MG63 (cell line): ENCODE measurements at regions not wholly inside any gene's neighbourhood (a gene's known extent, or its start where the extent isn't known, plus 50 kb on each side); places are given as distances from the start of the nearest gene placed in this dataset.

ENCODE experiments used
- DNase-seq: peaks from one replicate; pipeline ENCODE4 v3.0.0-alpha.2; 2020
- H3K27me3 ChIP-seq: fragments of 250-450 bp; sonication (Bioruptor Pico); 2 replicates; pipeline ENCODE4 v1.5.1; 2020; ENCODE audit warnings: mild to moderate bottlenecking, moderate library complexity
- H3K36me3 ChIP-seq: fragments of 250-450 bp; sonication (Bioruptor Pico); 2 replicates; pipeline ENCODE4 v1.5.1; 2020; ENCODE audit warnings: mild to moderate bottlenecking, moderate library complexity
- H3K4me3 ChIP-seq: fragments of 250-450 bp; sonication (Bioruptor Pico); 2 replicates; pipeline ENCODE4 v1.5.1; 2020; ENCODE audit warnings: mild to moderate bottlenecking, moderate library complexity
- H3K9me3 ChIP-seq: fragments of 250-450 bp; sonication (Bioruptor Pico); 2 replicates; pipeline ENCODE4 v1.5.1; 2020; ENCODE audit warnings: mild to moderate bottlenecking, moderate library complexity

GRCh38 chr12:85698937-85699336 is 137.3 kb downstream of the RASSF9 start:
- Histone ChIP-seq H3K9me3 (no peaks in the 10 kb centered on the region), H3K36me3 (no peaks in the 10 kb centered on the region), H3K27me3 (no peaks in the 10 kb centered on the region), H3K4me3 (no peak overlapping the region)
- no peak for DNase-seq

GRCh38 chr12:85708775-85709174 is 127.4 kb downstream of the RASSF9 start:
- H3K4me3 ChIP-seq, result no peak overlapping the region
- no peak for DNase-seq
- H3K36me3 ChIP-seq, result no peaks in the 10 kb centered on the region
- H3K27me3 ChIP-seq, result no peaks in the 10 kb centered on the region
- no peaks in the 10 kb centered on the region for H3K9me3 ChIP-seq

- H3K36me3 ChIP-seq, result no peaks in the 10 kb centered on the region
- no peaks in the 10 kb centered on the region for H3K9me3 ChIP-seq
- no peak for DNase-seq
- no peak overlapping the region for H3K4me3 ChIP-seq
- no peaks in the 10 kb centered on the region for H3K27me3 ChIP-seq
Observed at GRCh38 chr12:85711735-85712390, 124.3 kb downstream of the RASSF9 start.

- no peak overlapping the region for H3K4me3 ChIP-seq
- H3K36me3 ChIP-seq, result no peaks in the 10 kb centered on the region
- no peaks in the 10 kb centered on the region for H3K27me3 ChIP-seq
- no peaks in the 10 kb centered on the region for H3K9me3 ChIP-seq
- no peak for DNase-seq
Observed at GRCh38 chr12:85713373-85713772, 122.8 kb downstream of the RASSF9 start.

- Histone ChIP-seq H3K36me3 (no peaks in the 10 kb centered on the region), H3K27me3 (no peaks in the 10 kb centered on the region), H3K9me3 (no peaks in the 10 kb centered on the region), H3K4me3 (no peak overlapping the region)
- no peak for DNase-seq
Observed at GRCh38 chr12:85714425-85714824, 121.8 kb downstream of the RASSF9 start.

- H3K4me3 ChIP-seq, result no peak overlapping the region
- H3K9me3 ChIP-seq, result no peaks in the 10 kb centered on the region
- H3K27me3 ChIP-seq, result no peaks in the 10 kb centered on the region
- no peak for DNase-seq
- no peaks in the 10 kb centered on the region for H3K36me3 ChIP-seq
Observed at GRCh38 chr12:85720308-85721033, 115.7 kb downstream of the RASSF9 start.

GRCh38 chr12:85725991-85726390 is 110.2 kb downstream of the RASSF9 start:
- Histone ChIP-seq H3K4me3 (no peak overlapping the region), H3K36me3 (no peaks in the 10 kb centered on the region), H3K9me3 (no peaks in the 10 kb centered on the region), H3K27me3 (no peaks in the 10 kb centered on the region)
- peak; percentile 11 for DNase-seq

GRCh38 chr12:85733221-85733840 is 102.9 kb downstream of the RASSF9 start:
- no peaks in the 10 kb centered on the region for H3K9me3 ChIP-seq
- no peak for DNase-seq
- no peaks in the 10 kb centered on the region for H3K36me3 ChIP-seq
- H3K27me3 ChIP-seq, result no peaks in the 10 kb centered on the region
- no peak overlapping the region for H3K4me3 ChIP-seq

- DNase-seq, result no peak
- Histone ChIP-seq H3K4me3 (no peak overlapping the region), H3K36me3 (no peaks in the 10 kb centered on the region), H3K27me3 (no peaks in the 10 kb centered on the region), H3K9me3 (no peaks in the 10 kb centered on the region)
Observed at GRCh38 chr12:85733984-85734383, 102.2 kb downstream of the RASSF9 start.

GRCh38 chr12:85740186-85740585 is 96.0 kb downstream of the RASSF9 start:
- DNase-seq, result no peak
- H3K4me3 ChIP-seq, result no peak overlapping the region

GRCh38 chr12:85741046-85741445 is 95.2 kb downstream of the RASSF9 start:
- Histone ChIP-seq H3K4me3 (no peak overlapping the region), H3K36me3 (no peaks in the 10 kb centered on the region), H3K9me3 (no peaks in the 10 kb centered on the region), H3K27me3 (no peaks in the 10 kb centered on the region)
- DNase-seq, result no peak

More at GRCh38 chr12:85740186-85740585, 96.0 kb downstream of the RASSF9 start:
- H3K36me3 ChIP-seq, result no peaks in the 10 kb centered on the region
- H3K9me3 ChIP-seq, result no peaks in the 10 kb centered on the region
- H3K27me3 ChIP-seq, result no peaks in the 10 kb centered on the region

GRCh38 chr12:85747941-85748495 is 88.2 kb downstream of the RASSF9 start:
- no peaks in the 10 kb centered on the region for H3K9me3 ChIP-seq
- H3K27me3 ChIP-seq, result no peaks in the 10 kb centered on the region
- no peak for DNase-seq
- no peak overlapping the region for H3K4me3 ChIP-seq
- no peaks in the 10 kb centered on the region for H3K36me3 ChIP-seq
